Osteocyte (in vitro differentiated cells): ENCODE measurements at regions not wholly inside any gene's neighbourhood (a gene's known extent, or its start where the extent isn't known, plus 50 kb on each side); places are given as distances from the start of the nearest gene placed in this dataset.

Experiments
- DNase-seq: peaks from one replicate; pipeline ENCODE4 v3.0.0; 2021; ENCODE audit warnings: mixed read lengths; ENCODE audit not compliant: unreplicated experiment; ENCODE audit errors: extremely low spot score
- H3K27ac Mint-ChIP-seq: one replicate; pipeline ENCODE4 v1.8.0; 2021; ENCODE audit warnings: mild to moderate bottlenecking, mixed read lengths; ENCODE audit not compliant: unreplicated experiment
- H3K27me3 Mint-ChIP-seq: one replicate; pipeline ENCODE4 v1.8.0; 2021; ENCODE audit warnings: mixed read lengths; ENCODE audit not compliant: unreplicated experiment
- H3K36me3 Mint-ChIP-seq: one replicate; pipeline ENCODE4 v1.8.0; 2021; ENCODE audit warnings: mixed read lengths; ENCODE audit not compliant: unreplicated experiment
- H3K4me1 Mint-ChIP-seq: one replicate; pipeline ENCODE4 v1.8.0; 2021; ENCODE audit warnings: mixed read lengths; ENCODE audit not compliant: unreplicated experiment
- H3K4me3 Mint-ChIP-seq: one replicate; pipeline ENCODE4 v1.8.0; 2021; ENCODE audit warnings: mild to moderate bottlenecking, moderate library complexity, mixed read lengths; ENCODE audit not compliant: unreplicated experiment
- H3K9me3 Mint-ChIP-seq: one replicate; pipeline ENCODE4 v1.8.0; 2021; ENCODE audit warnings: mixed read lengths; ENCODE audit not compliant: unreplicated experiment
- TF ChIP-seq, protein P1 (sequence below): fragments of 200-600 bp; sonication (generic); IDR thresholded peaks from 2 replicates; pipeline ENCODE4 v1.5.0; 2021; ENCODE audit warnings: antibody characterized with exemption, mild to moderate bottlenecking, moderate library complexity

DNA sequence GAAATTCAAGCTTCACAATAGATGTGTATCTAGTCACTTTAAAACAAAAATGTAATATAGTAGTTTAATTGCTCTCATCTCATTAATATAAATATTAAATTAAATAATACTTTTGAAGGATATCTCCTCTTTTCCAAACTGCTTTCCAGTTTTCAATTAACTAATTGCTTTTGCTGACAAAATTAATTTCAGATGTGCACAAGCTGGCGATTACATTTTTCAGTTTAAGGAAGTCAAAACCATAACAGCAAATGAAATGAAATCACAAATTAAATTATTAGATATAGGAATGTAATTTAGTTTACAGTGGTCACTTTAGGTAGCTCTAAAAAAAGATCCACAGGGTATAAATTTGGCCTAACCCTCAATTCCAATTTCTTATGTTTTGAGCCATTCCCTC is 362.1 kb downstream of the SLC6A15 start:
- Mint-ChIP-seq H3K27ac (no peak overlapping the region), H3K9me3 (no peaks in the 10 kb centered on the region), H3K27me3 (no peaks in the 10 kb centered on the region), H3K4me1 (no peaks in the 10 kb centered on the region), H3K4me3 (no peak overlapping the region), H3K36me3 (no peaks in the 10 kb centered on the region)
- DNase-seq, result no peak
- TF ChIP-seq, protein P1, sequence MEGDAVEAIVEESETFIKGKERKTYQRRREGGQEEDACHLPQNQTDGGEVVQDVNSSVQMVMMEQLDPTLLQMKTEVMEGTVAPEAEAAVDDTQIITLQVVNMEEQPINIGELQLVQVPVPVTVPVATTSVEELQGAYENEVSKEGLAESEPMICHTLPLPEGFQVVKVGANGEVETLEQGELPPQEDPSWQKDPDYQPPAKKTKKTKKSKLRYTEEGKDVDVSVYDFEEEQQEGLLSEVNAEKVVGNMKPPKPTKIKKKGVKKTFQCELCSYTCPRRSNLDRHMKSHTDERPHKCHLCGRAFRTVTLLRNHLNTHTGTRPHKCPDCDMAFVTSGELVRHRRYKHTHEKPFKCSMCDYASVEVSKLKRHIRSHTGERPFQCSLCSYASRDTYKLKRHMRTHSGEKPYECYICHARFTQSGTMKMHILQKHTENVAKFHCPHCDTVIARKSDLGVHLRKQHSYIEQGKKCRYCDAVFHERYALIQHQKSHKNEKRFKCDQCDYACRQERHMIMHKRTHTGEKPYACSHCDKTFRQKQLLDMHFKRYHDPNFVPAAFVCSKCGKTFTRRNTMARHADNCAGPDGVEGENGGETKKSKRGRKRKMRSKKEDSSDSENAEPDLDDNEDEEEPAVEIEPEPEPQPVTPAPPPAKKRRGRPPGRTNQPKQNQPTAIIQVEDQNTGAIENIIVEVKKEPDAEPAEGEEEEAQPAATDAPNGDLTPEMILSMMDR, result no peak

DNA sequence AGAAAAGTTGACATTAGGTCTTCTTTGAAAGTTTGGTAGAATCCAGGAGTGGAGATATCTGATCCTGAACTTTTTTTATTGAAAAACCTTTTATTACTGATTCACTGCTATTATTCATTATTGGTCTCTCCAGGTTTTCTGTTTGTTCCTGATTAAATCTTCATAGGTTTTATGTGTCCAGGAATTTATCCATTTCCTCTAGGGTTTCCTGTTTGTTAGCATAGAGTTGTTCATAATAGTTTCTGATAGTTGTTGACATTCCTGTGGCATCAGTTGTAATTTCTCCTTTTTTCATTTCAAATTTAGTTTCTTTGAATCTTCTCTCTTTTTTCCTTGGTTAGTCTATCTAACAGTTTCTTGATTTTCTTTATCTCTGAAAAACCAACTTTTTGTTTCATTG is 370.3 kb downstream of the SLC6A15 start:
- H3K4me1 Mint-ChIP-seq, result no peaks in the 10 kb centered on the region
- H3K27me3 Mint-ChIP-seq, result no peaks in the 10 kb centered on the region
- H3K9me3 Mint-ChIP-seq, result no peaks in the 10 kb centered on the region
- DNase-seq, result no peak
- TF ChIP-seq, protein P1, result no peak
- no peak overlapping the region for H3K27ac Mint-ChIP-seq
- no peak overlapping the region for H3K4me3 Mint-ChIP-seq
- H3K36me3 Mint-ChIP-seq, result no peaks in the 10 kb centered on the region

DNA sequence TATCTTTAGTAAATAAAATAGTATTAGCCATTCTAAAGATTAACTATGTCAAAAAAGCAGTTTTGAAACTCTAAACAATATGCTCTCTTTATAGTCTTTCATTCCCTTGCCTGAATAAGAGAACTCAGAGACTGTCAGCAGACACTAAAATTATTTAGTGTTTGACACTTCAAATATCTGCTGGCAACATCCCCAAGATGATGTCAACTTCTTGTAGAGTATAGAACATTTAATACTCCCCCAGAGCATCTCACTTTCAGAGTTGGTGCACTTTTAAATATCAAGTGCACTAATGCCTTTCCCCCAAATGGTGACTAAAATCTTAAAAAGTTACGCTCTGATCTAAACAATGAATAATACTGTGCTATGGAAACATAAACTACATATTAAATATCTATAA is 374.9 kb downstream of the SLC6A15 start:
- no peak for DNase-seq
- H3K27me3 Mint-ChIP-seq, result no peaks in the 10 kb centered on the region
- no peak overlapping the region for H3K4me3 Mint-ChIP-seq
- no peaks in the 10 kb centered on the region for H3K9me3 Mint-ChIP-seq
- no peaks in the 10 kb centered on the region for H3K4me1 Mint-ChIP-seq
- TF ChIP-seq, protein P1, result no peak
- H3K27ac Mint-ChIP-seq, result no peak overlapping the region
- no peaks in the 10 kb centered on the region for H3K36me3 Mint-ChIP-seq

DNA sequence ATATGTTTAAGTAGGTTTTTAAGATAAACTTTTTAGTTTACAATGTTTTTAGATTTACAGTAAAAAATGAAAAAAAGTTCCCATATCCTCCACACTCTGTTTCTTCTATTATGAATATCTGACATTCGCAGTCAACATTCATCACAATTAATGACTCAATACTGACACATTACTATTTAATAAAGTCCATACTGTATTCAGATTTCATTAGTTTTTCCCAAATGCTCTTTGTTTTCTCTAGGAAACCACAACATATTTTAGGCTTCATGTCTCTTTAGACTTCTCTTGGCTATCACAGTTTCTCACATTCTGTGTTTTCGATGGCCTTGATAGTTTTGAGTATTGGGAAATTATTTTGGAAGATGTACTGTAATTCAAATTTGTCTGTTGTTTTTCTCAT is 399.8 kb downstream of the SLC6A15 start:
- no peak for DNase-seq
- Mint-ChIP-seq H3K27me3 (peaks cover 2% of the 10 kb centered on the region), H3K4me3 (no peak overlapping the region), H3K4me1 (peaks cover 8% of the 10 kb centered on the region), H3K9me3 (no peaks in the 10 kb centered on the region), H3K36me3 (no peaks in the 10 kb centered on the region), H3K27ac (no peak overlapping the region)
- TF ChIP-seq, protein P1, result no peak

DNA sequence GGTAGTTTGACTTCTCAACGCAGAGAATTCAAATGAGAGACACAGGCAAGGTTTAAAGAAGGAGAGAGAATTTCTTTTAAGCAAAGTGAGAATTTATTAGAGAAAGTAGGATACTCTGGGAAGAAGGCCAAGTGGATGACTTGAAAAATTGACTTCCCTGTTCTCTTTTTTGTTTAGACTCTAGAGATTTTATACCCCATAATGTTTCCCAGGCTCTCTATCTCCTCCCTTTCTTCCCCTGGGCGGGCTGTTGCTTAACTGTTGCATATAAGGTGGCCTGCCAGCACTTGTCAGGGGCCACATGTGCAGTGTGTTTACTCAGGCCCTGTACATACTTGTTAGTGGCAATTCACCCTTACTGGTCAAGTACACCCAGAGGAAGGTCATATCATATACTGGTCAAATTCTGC is 403.7 kb downstream of the SLC6A15 start:
- H3K27ac Mint-ChIP-seq, result peak overlapping the region; percentile 17
- H3K27me3 Mint-ChIP-seq, result no peaks in the 10 kb centered on the region
- TF ChIP-seq, protein P1, result no peak
- no peak for DNase-seq
- H3K9me3 Mint-ChIP-seq, result no peaks in the 10 kb centered on the region
- no peak overlapping the region for H3K4me3 Mint-ChIP-seq
- H3K4me1 Mint-ChIP-seq, result peaks cover 9% of the 10 kb centered on the region
- H3K36me3 Mint-ChIP-seq, result no peaks in the 10 kb centered on the region
